ENCODE measurements at regions not wholly inside any gene's neighbourhood (a gene's known extent, or its start where the extent isn't known, plus 50 kb on each side); places are given as distances from the start of the nearest gene placed in this dataset.
"Not testable (repeated sequence)": the region's sequence is repeated elsewhere in the genome, so short reads cannot be mapped to it uniquely, and the experiment has no call there.

- H3K27ac Mint-ChIP-seq (ENCODE audit: unreplicated experiment); BruUV-seq (replicated peaks); H3K4me3 Mint-ChIP-seq (ENCODE audit: low read depth, unreplicated experiment); H3K36me3 Mint-ChIP-seq (ENCODE audit: insufficient read depth, unreplicated experiment); DNase-seq; CTCF ChIA-PET; intact Hi-C loops (cut with micrococcal nuclease; ENCODE audit: unreplicated experiment); H3K4me1 Mint-ChIP-seq (ENCODE audit: low read depth, unreplicated experiment); H3K27me3 Mint-ChIP-seq (ENCODE audit: unreplicated experiment); H3K9me3 Mint-ChIP-seq (ENCODE audit: low read depth, unreplicated experiment): not testable (repeated sequence)
Observed at GRCh38 chr1:161454865-161455707, 50.2 kb upstream of the FCGR2A start.

GRCh38 chr1:161453950-161454864 lies 51.0 kb upstream of the FCGR2A start:
- H3K27ac Mint-ChIP-seq (ENCODE audit: unreplicated experiment); H3K4me3 Mint-ChIP-seq (ENCODE audit: low read depth, unreplicated experiment); BruUV-seq (replicated peaks); H3K9me3 Mint-ChIP-seq (ENCODE audit: low read depth, unreplicated experiment); H3K4me1 Mint-ChIP-seq (ENCODE audit: low read depth, unreplicated experiment); intact Hi-C loops (cut with micrococcal nuclease; ENCODE audit: unreplicated experiment); CTCF ChIA-PET; H3K27me3 Mint-ChIP-seq (ENCODE audit: unreplicated experiment); H3K36me3 Mint-ChIP-seq (ENCODE audit: insufficient read depth, unreplicated experiment): not testable (repeated sequence)
- DNase-seq: peak; percentile 30

DNA sequence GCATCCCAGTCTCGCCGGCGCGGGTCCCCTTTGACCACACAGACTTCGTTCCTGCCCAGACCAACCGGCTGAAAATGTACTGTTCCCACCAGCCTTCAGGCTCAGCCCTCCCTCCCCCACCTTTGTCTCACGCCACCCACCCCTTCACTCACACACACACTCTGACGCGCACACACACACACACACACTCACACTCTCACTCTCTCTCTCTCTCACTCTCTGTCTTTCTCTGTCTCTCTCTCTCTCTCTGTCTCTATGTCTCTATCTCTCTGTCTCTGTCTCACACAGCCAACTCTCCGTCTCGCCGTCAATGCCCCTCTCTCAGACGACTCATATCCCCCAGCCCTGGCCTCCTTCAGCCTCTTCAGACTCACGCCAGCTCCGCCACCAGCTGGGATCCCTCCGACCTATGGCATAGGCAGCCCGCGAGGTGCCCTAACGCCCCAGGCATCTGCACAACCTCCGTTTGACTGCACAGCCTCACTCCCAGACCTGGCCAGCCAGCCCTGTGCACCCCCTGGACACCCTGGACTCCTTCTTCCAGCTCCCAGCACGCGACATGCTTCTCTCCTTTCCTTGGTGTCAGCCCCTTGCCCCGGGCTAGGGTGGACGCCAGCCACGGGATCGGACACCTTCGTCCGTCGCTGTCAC lies 53.4 kb upstream of the FCGR2A start:
- H3K4me3 Mint-ChIP-seq (ENCODE audit: low read depth, unreplicated experiment); H3K36me3 Mint-ChIP-seq (ENCODE audit: insufficient read depth, unreplicated experiment); H3K9me3 Mint-ChIP-seq (ENCODE audit: low read depth, unreplicated experiment); CTCF ChIA-PET; H3K4me1 Mint-ChIP-seq (ENCODE audit: low read depth, unreplicated experiment); intact Hi-C loops (cut with micrococcal nuclease; ENCODE audit: unreplicated experiment); BruUV-seq (replicated peaks); H3K27me3 Mint-ChIP-seq (ENCODE audit: unreplicated experiment); DNase-seq; H3K27ac Mint-ChIP-seq (ENCODE audit: unreplicated experiment): not testable (repeated sequence)

GRCh38 chr1:161447760-161448332 lies 57.4 kb upstream of the FCGR2A start:
- H3K4me3 Mint-ChIP-seq (ENCODE audit: low read depth, unreplicated experiment); H3K4me1 Mint-ChIP-seq (ENCODE audit: low read depth, unreplicated experiment); BruUV-seq (replicated peaks); H3K27ac Mint-ChIP-seq (ENCODE audit: unreplicated experiment); intact Hi-C loops (cut with micrococcal nuclease; ENCODE audit: unreplicated experiment); H3K9me3 Mint-ChIP-seq (ENCODE audit: low read depth, unreplicated experiment); H3K27me3 Mint-ChIP-seq (ENCODE audit: unreplicated experiment); CTCF ChIA-PET; H3K36me3 Mint-ChIP-seq (ENCODE audit: insufficient read depth, unreplicated experiment); DNase-seq: not testable (repeated sequence)

DNA sequence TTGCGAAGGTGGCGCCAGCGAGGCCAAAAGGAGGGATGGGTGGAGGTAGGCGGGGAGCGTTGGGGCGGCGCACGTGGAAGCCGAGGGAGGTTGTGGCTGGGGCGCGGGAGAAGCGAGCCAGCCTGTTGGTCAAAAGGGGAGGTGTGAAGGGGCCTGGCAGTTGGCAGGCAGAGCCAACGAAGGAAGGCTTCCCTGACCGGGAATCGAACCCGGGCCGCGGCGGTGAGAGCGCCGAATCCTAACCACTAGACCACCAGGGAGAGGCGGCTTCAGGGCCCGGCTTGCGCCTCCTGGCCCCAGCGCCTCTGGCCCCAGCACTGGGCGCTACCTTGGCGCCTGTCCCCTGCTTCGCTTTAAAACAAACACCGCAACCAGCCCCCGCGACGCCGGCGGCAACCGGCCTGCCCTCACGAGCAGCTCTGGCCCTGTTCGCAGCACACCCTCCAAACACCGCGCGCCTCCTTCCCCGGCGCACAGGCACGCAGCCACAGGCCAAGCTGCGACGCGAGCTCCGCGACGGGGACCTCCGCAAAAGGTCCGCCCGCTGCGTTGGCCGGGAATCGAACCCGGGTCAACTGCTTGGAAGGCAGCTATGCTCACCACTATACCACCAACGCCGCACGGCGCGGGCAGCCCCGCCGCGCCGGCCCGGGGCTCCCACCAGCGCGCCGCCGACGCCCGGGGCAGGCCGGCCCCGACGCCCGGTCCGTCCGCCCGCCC lies 58.1 kb upstream of the FCGR2A start:
- intact Hi-C loops (cut with micrococcal nuclease; ENCODE audit: unreplicated experiment); CTCF ChIA-PET; H3K4me3 Mint-ChIP-seq (ENCODE audit: low read depth, unreplicated experiment); H3K36me3 Mint-ChIP-seq (ENCODE audit: insufficient read depth, unreplicated experiment); H3K4me1 Mint-ChIP-seq (ENCODE audit: low read depth, unreplicated experiment); DNase-seq; H3K9me3 Mint-ChIP-seq (ENCODE audit: low read depth, unreplicated experiment); H3K27ac Mint-ChIP-seq (ENCODE audit: unreplicated experiment): not testable (repeated sequence)
- BruUV-seq (replicated peaks): TSS peak; percentile 93
- H3K27me3 Mint-ChIP-seq (ENCODE audit: unreplicated experiment): peaks cover 11% of the 10 kb centered on the region

- intact Hi-C loops (cut with micrococcal nuclease; ENCODE audit: unreplicated experiment); H3K27ac Mint-ChIP-seq (ENCODE audit: unreplicated experiment); H3K4me3 Mint-ChIP-seq (ENCODE audit: low read depth, unreplicated experiment); CTCF ChIA-PET; H3K4me1 Mint-ChIP-seq (ENCODE audit: low read depth, unreplicated experiment); BruUV-seq (replicated peaks); H3K9me3 Mint-ChIP-seq (ENCODE audit: low read depth, unreplicated experiment): not testable (repeated sequence)
- peak; percentile 11 for DNase-seq
- H3K27me3 Mint-ChIP-seq (ENCODE audit: unreplicated experiment): peaks cover 13% of the 10 kb centered on the region
- peaks cover 11% of the 10 kb centered on the region for H3K36me3 Mint-ChIP-seq (ENCODE audit: insufficient read depth, unreplicated experiment)
Observed at GRCh38 chr1:161444725-161445124, 60.5 kb upstream of the FCGR2A start.

GRCh38 chr1:161444255-161444654 lies 61.0 kb upstream of the FCGR2A start:
- intact Hi-C loops (cut with micrococcal nuclease; ENCODE audit: unreplicated experiment); H3K4me1 Mint-ChIP-seq (ENCODE audit: low read depth, unreplicated experiment); CTCF ChIA-PET; BruUV-seq (replicated peaks); DNase-seq; H3K4me3 Mint-ChIP-seq (ENCODE audit: low read depth, unreplicated experiment); H3K27ac Mint-ChIP-seq (ENCODE audit: unreplicated experiment); H3K9me3 Mint-ChIP-seq (ENCODE audit: low read depth, unreplicated experiment): not testable (repeated sequence)
- Mint-ChIP-seq H3K36me3 (ENCODE audit: insufficient read depth, unreplicated experiment) (peaks cover 14% of the 10 kb centered on the region), H3K27me3 (ENCODE audit: unreplicated experiment) (peaks cover 14% of the 10 kb centered on the region)

Data from Calu3 (cell line).